ENCODE measurements at regions not wholly inside any gene's neighbourhood (a gene's known extent, or its start where the extent isn't known, plus 50 kb on each side); places are given as distances from the start of the nearest gene placed in this dataset.

GRCh38 chr3:159619341-159619885, 369.2 kb upstream of the IL12A start (continued):
- TF ChIP-seq, protein P1, sequence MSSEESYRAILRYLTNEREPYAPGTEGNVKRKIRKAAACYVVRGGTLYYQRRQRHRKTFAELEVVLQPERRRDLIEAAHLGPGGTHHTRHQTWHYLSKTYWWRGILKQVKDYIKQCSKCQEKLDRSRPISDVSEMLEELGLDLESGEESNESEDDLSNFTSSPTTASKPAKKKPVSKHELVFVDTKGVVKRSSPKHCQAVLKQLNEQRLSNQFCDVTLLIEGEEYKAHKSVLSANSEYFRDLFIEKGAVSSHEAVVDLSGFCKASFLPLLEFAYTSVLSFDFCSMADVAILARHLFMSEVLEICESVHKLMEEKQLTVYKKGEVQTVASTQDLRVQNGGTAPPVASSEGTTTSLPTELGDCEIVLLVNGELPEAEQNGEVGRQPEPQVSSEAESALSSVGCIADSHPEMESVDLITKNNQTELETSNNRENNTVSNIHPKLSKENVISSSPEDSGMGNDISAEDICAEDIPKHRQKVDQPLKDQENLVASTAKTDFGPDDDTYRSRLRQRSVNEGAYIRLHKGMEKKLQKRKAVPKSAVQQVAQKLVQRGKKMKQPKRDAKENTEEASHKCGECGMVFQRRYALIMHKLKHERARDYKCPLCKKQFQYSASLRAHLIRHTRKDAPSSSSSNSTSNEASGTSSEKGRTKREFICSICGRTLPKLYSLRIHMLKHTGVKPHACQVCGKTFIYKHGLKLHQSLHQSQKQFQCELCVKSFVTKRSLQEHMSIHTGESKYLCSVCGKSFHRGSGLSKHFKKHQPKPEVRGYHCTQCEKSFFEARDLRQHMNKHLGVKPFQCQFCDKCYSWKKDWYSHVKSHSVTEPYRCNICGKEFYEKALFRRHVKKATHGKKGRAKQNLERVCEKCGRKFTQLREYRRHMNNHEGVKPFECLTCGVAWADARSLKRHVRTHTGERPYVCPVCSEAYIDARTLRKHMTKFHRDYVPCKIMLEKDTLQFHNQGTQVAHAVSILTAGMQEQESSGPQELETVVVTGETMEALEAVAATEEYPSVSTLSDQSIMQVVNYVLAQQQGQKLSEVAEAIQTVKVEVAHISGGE (tag by site-specific recombination; conservative IDR thresholded peaks at IDR 0.05; ENCODE audit: low read depth) = no peak
- no peak for TF ChIP-seq ZNF558 (tag by site-specific recombination; IDR thresholded peaks at IDR 0.05)
- TF ChIP-seq MEIS1 (CRISPR knock-in tag; IDR thresholded peaks at IDR 0.05; ENCODE audit: borderline replicate concordance) = no peak
- no peak for TF ChIP-seq ZNF692 (tag by site-specific recombination; IDR thresholded peaks at IDR 0.05)
- no peak for TF ChIP-seq ZNF549 (tag by site-specific recombination; IDR thresholded peaks at IDR 0.05)
- TF ChIP-seq ZNF785 (tag by site-specific recombination; IDR thresholded peaks at IDR 0.05) = no peak
- TF ChIP-seq, protein P2, sequence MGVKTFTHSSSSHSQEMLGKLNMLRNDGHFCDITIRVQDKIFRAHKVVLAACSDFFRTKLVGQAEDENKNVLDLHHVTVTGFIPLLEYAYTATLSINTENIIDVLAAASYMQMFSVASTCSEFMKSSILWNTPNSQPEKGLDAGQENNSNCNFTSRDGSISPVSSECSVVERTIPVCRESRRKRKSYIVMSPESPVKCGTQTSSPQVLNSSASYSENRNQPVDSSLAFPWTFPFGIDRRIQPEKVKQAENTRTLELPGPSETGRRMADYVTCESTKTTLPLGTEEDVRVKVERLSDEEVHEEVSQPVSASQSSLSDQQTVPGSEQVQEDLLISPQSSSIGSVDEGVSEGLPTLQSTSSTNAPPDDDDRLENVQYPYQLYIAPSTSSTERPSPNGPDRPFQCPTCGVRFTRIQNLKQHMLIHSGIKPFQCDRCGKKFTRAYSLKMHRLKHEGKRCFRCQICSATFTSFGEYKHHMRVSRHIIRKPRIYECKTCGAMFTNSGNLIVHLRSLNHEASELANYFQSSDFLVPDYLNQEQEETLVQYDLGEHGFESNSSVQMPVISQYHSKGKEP (tag by site-specific recombination; IDR thresholded peaks at IDR 0.05) = peak; percentile 95
- TF ChIP-seq, protein P3, sequence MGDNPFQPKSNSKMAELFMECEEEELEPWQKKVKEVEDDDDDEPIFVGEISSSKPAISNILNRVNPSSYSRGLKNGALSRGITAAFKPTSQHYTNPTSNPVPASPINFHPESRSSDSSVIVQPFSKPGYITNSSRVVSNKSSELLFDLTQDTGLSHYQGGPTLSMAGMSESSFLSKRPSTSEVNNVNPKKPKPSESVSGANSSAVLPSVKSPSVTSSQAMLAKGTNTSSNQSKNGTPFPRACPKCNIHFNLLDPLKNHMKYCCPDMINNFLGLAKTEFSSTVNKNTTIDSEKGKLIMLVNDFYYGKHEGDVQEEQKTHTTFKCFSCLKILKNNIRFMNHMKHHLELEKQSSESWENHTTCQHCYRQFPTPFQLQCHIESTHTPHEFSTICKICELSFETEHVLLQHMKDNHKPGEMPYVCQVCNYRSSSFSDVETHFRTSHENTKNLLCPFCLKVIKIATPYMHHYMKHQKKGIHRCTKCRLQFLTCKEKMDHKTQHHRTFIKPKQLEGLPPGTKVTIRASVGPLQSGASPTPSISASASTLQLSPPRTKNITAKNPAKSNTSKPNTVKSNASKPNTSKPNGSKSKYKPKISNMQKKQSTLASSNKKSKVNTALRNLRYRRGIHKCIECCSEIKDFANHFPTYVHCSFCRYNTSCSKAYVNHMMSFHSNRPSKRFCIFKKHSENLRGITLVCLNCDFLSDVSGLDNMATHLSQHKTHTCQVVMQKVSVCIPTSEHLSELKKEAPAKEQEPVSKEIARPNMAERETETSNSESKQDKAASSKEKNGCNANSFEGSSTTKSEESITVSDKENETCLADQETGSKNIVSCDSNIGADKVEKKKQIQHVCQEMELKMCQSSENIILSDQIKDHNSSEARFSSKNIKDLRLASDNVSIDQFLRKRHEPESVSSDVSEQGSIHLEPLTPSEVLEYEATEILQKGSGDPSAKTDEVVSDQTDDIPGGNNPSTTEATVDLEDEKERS (tag by site-specific recombination; IDR thresholded peaks at IDR 0.05) = no peak
- TF ChIP-seq FEZF1 (tag by site-specific recombination; IDR thresholded peaks at IDR 0.05) = peak; percentile 95
- no peak for TF ChIP-seq MYNN (tag by site-specific recombination; IDR thresholded peaks at IDR 0.05; ENCODE audit: borderline replicate concordance)
- no peak for TF ChIP-seq ZNF571 (tag by site-specific recombination; IDR thresholded peaks at IDR 0.05)
- TF ChIP-seq ZNF354C (tag by site-specific recombination; IDR thresholded peaks at IDR 0.05; ENCODE audit: borderline replicate concordance, low read depth) = no peak
- no peak for TF ChIP-seq ZNF610 (tag by site-specific recombination; IDR thresholded peaks at IDR 0.05; ENCODE audit: borderline replicate concordance)
- TF ChIP-seq SALL2 (tag by site-specific recombination; IDR thresholded peaks at IDR 0.05; ENCODE audit: borderline replicate concordance) = no peak
- TF ChIP-seq, protein P4, sequence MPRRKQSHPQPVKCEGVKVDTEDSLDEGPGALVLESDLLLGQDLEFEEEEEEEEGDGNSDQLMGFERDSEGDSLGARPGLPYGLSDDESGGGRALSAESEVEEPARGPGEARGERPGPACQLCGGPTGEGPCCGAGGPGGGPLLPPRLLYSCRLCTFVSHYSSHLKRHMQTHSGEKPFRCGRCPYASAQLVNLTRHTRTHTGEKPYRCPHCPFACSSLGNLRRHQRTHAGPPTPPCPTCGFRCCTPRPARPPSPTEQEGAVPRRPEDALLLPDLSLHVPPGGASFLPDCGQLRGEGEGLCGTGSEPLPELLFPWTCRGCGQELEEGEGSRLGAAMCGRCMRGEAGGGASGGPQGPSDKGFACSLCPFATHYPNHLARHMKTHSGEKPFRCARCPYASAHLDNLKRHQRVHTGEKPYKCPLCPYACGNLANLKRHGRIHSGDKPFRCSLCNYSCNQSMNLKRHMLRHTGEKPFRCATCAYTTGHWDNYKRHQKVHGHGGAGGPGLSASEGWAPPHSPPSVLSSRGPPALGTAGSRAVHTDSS (tag by site-specific recombination; IDR thresholded peaks at IDR 0.05) = no peak
- no peak for TF ChIP-seq ZNF501 (tag by site-specific recombination; IDR thresholded peaks at IDR 0.05)
- peak; percentile 80 for TF ChIP-seq OVOL3 (tag by site-specific recombination; IDR thresholded peaks at IDR 0.05)
- no peak for TF ChIP-seq ZNF830 (tag by site-specific recombination; IDR thresholded peaks at IDR 0.05; ENCODE audit: low read depth)
- no peak for TF ChIP-seq ZFP3 (tag by site-specific recombination; IDR thresholded peaks at IDR 0.05; ENCODE audit: low read depth)
- TF ChIP-seq ZNF26 (tag by site-specific recombination; IDR thresholded peaks at IDR 0.05) = no peak
- TF ChIP-seq SP7 (tag by site-specific recombination; IDR thresholded peaks at IDR 0.05) = no peak
- TF ChIP-seq, protein P5, sequence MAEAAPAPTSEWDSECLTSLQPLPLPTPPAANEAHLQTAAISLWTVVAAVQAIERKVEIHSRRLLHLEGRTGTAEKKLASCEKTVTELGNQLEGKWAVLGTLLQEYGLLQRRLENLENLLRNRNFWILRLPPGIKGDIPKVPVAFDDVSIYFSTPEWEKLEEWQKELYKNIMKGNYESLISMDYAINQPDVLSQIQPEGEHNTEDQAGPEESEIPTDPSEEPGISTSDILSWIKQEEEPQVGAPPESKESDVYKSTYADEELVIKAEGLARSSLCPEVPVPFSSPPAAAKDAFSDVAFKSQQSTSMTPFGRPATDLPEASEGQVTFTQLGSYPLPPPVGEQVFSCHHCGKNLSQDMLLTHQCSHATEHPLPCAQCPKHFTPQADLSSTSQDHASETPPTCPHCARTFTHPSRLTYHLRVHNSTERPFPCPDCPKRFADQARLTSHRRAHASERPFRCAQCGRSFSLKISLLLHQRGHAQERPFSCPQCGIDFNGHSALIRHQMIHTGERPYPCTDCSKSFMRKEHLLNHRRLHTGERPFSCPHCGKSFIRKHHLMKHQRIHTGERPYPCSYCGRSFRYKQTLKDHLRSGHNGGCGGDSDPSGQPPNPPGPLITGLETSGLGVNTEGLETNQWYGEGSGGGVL (tag by site-specific recombination; IDR thresholded peaks at IDR 0.05) = no peak
- 0 out of 2 replicates have a peak, but pooled peaks have one; percentile 22 for TF ChIP-seq KLF8 (tag by site-specific recombination; IDR thresholded peaks at IDR 0.05)
- TF ChIP-seq KLF16 (tag by site-specific recombination; IDR thresholded peaks at IDR 0.05) = no peak
- peak; percentile 47; the same call in 1 of the 2 replicates for TF ChIP-seq ZNF2 (tag by site-specific recombination; IDR thresholded peaks at IDR 0.05)

Measured in HEK293 (cell line).